HG03520 (cell line): ENCODE measurements at regions not wholly inside any gene's neighbourhood (a gene's known extent, or its start where the extent isn't known, plus 50 kb on each side); places are given as distances from the start of the nearest gene placed in this dataset.

Experiments used
- ATAC-seq: cut with Tn5 transposase; IDR thresholded peaks from one replicate; pipeline ENCODE4 v1.9.1; 2021; ENCODE audit warnings: mild to moderate bottlenecking, moderate library complexity; ENCODE audit not compliant: unreplicated experiment

DNA sequence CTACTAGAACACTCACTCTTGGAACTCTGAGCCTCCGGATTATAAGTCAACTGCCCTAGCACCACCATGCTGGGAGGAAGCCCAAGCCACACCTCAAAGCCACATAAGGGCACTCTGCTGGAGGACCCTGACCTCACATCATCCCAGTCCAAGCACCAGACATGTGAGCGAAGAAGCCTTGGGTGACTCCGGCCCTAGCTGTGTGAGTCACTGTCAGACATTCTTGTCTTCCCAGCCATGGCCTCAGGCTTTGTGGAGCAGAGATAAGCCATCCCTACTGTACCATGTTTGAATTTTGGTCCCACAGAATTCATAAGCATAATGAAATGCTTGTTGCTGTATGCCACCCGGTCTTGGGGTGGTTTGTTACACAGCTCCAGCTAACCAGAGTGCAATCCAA, 247.7 kb downstream of the SOD2 start:
- no peak for ATAC-seq

DNA sequence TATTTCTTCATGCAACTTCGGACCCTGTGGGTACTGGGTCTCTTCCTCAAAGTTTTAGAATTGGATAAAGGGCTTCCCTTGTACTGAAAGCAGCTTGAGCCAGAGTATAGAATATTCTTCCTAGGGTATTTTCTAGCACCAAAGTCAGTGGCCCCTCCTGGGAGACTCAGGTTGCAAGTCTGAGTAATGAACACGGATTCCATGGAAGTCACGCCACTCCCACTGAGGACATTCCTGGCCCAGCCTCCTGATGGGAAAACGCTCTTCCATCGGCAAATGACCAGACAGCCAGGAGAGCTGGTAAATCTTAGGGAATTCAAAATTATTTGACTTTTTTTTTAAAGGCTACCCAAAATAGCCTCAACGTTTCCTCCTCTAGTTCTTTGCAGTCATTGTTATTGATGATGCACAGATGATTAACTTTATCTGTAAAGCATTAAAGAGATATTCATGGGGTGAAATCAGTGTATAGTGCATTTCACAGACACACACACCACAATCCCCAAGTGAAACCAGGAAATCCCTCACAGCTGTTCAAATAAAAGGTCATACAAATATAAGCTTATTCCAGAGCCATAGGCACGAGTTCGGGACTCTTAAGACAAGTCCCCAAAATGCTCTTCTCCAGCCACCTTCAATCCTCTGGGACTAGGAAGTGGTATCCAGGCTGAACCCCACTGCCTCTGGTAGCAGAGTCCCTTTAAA, 248.8 kb downstream of the SOD2 start:
- ATAC-seq = no peak

DNA sequence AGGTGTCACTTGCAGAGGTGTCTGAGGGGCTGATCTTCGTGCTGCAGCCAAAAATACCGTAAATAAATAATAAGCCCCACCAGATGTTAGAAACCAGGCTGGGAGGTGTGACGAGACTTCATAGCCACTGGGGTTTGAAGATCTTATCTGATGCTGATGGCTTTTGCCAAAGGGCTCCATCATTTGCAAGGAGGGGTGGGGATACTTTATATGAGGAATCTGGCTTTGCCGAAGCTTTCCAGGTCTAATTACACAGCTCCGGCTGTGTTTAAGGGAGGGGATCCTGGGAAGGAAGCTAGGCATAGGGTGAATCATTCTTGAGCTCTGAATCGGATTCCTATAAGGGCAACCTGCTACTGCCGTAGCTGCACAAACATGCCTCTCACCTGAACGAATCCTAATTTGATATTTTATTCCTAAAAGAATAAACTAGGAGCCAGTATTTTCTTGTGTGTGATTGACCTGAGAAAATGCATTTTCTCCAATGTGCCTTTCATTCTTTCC, 249.6 kb downstream of the SOD2 start:
- no peak for ATAC-seq

DNA sequence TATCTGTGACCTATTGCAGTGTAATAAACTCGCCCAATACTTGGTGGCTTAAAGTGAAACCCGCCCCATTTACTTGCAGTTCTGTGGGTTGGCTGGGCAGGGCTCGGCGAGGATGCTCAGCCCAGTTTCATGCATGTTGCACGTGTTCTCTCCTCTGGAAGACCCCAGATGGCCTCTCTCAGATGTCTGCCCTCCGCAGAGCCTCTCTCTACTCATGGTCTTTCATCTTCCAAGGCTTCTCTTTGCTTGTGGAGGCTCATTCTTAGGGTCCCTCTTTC, 251.4 kb downstream of the SOD2 start:
- no peak for ATAC-seq

DNA sequence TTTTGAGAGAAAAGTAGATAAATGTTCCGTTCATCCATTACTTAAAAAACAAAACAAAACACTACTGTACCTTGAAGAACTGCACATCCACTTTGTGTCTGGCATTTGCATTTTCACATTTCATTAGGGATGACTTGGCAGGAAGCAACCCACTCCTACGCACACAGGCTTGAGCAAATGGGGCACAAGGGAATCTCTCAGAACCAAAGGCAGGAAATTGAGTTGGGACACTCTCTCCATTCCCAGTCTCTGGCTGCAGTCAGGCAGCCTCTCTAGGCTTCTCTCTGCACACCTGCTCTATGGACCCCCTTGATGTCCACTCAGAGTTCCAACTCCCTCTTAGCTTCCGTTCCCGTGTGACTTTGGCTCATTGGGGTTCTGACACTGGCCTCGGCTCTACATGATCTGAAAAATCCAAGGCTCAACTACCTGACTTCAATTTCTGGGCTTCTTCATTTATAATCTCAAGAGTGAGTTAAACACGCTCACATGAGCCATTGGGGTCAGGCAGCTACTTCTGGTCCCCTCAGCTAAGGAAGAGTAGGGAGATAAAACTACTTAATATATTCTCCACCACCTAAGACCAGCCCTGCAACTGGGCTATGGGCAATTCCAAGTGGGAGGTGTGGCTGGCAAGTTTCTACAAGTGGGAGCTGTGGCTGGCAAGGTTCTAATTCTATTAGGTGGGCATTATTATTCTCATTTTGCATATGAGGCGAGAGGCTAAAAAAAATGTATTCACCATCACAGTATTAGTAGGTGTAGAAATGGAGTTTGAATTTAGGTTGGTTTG, 251.9 kb downstream of the SOD2 start:
- ATAC-seq = no peak

DNA sequence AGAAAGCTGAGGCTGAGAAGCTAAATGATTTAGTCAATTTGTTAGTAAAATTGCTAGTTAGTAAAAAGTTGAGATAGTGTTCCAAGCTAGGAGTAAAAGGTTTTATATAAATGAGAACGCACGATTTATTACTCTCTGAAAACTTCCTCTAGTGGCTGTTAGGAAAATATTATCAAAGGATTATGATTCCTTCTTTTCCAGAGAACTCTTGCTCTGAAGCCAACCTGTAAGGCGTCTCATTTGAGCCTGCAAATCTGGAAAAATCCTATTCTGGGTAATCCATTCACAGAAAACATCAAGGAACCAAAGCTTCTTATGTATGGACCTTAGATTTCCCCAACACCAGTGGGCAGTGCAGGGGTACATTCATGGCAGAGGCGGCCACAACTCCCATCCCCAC, 252.7 kb downstream of the SOD2 start:
- ATAC-seq = no peak

DNA sequence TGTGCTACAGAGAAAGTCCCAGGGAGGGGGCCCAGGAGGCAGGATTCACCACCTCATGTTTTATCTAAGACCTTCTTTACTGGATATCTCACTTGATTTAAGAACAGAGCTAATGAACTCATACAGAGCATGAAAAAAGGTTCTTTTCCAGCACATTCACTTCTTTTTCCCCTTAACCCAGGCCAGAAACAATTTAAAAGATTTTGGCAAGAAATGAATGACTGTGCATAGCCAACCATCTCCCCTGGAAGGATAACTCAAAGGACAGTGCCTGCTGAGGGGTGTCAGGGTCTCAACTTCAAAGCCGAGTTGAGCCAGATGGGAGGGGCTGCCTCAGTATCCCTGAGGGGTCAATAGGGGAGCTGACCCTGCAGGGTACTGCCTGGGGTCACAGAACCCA, 253.4 kb downstream of the SOD2 start:
- no peak for ATAC-seq

DNA sequence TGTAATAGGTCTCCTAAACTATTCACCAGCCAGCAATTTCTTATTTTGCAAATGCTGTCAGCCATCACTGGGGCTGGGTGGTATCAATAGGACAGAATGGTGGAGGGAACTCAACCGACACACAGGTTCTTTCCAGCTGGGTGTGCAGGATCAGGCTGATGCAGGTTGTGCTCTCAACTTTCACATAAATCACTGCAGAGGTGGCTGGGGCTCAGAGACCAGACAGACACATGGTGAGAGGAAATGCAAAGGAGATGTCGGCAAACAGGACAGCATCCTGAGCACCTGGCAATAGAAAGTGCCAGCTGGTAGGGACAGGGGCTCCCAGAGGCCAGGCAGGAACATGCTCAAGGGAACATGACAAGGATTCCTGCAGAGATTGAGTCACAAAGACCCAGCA, 254.9 kb downstream of the SOD2 start:
- no peak for ATAC-seq

DNA sequence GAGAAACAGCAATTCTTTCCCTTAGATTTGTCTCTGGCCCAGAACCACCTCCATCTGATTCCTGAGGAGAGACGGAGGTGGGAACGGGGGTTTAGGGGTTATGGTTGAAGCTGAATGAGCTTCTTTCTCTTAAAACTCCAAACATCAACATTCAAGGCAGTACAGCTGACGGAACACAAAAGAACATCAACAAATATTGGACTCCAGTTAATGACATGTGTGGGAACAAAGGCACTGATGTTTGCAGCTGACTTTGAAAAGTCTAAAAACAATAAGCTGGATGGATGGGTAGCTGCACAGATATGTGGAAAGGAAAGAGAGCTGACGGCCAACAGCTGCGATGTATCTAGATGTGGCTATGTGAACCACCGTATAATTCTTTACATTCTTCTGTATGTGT, 256.5 kb downstream of the SOD2 start:
- ATAC-seq = no peak

DNA sequence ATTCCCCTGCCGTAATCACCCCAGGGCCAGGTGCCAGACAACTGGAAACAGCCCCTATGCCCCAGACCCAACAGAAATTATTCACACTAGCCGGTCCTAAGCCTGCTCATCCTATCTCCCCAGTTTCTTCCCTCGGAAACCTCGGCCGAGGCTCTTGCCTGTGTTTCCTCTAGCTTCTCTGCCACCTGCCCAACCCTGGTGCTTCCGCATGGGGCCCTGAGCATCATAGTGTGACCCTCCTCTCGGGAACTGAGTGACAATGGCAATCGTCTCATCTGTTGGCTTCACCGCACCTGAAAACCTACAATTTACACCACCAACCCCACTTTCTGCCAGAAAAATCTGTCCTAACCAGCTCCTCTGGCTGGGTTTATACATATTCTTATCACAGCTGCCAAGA, 257.3 kb downstream of the SOD2 start:
- ATAC-seq = no peak

DNA sequence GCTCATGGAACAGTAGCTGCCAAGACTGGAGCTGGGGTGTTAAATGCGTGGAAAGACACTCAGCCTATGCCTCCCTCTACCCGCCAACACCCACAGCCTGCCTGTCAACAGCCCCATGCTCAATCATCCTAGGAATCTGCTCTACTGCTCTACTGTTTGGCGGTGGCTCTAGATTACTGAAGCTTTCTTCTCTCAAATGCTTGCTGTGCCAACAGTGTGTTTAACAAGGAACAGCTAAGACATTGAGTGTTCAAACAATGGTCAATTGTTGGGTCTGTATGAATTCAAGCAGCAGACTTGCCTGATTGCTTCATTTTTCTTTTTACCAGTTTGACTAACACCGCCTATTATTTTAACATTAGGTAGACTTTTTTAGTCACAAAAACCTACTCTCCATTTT, 258.6 kb downstream of the SOD2 start:
- no peak for ATAC-seq

DNA sequence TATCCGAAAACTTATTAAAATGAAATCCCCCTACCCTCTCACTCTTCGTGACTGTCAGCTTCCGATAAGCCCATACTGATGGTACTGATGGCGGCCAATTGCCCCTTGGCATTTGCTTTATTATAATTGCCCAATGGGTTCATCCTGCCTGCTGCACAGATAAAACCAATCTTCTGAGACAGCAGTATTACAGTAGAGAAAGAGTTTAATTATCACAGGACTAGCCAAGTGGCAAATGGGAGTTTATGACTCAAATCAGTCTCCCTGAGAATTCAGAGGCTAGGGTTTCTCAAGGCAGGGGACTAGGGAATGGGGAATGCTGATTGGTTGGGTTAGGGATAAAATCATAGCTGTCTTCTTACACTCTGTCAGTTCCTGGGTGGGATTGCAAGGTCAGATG, 259.5 kb downstream of the SOD2 start:
- ATAC-seq = no peak

DNA sequence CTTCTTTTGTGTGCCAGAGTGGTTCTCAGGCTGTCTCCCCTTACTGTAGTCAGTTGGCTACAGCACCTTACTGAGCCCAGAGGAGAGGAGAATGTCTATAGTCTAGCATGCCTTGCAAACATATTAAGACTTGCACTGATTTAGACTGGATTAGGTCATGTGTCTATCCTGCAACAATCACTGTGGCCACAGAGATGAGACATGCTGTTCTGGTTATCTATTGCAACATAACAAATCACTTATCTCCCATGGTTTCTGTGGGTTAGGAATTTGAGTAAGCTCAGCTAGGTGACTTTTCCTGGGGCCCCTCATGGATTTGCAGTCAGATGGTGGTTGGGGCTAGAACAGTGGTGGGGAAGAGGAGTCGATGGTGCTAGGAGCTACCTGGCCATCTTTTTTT, 261.3 kb downstream of the SOD2 start:
- no peak for ATAC-seq

DNA sequence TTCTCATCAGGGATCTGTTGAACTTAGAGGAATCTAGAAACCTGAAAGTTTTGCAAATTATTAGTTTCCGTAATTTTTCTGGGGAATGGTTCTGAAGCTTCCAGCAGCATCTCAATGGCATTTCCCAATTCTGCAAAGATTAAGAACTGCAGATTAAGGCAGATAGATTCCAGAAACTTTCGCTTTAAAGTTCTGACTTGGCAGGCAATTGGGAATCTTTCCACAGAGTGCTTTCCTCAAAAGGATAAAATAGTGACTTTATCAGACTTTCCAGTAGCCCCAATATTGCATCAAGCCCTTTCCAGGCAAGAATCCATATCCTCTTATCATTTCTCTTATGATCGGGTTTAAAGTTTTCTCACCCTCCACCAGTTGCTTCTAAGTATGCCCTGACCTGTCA, 261.1 kb downstream of the FNDC1 start:
- no peak for ATAC-seq

DNA sequence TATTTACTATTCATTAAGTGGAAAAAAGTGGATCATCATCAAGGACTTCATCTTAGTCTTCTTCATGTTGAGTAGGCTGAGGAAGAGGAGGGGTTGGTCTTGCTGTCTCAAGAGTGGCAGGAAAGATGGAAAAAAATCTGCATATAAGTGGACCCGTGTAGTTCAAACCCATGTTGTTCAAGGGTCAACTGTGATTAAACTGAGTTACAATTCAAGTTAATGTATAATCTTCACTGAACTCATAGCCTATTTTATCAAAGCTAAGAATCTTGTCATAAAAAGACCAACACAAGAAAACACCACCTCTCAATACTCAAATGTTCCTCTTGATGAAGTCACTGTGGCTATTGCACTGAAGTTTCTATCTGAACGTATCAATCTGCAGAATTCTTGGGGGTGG, 260.2 kb downstream of the FNDC1 start:
- no peak for ATAC-seq

DNA sequence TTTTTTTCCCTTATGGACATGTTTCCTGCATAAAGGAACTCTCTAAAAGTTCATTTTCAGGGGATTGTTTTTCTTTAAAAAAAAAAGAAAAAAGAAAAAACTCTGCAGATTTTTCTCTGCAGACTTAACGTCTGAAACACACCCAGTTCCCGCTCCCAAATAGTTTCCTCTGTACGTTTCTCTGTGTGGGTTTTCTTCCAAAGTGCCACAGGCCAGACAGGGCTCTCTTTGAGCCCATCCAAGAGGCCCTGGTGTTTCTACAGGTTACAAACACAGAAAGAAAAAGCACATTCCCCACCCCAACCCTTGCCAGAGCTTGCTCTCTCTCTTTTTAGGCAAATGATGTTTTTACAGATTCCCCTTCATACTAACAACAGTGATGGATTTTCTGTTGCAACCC, 258.6 kb downstream of the FNDC1 start:
- ATAC-seq = no peak

DNA sequence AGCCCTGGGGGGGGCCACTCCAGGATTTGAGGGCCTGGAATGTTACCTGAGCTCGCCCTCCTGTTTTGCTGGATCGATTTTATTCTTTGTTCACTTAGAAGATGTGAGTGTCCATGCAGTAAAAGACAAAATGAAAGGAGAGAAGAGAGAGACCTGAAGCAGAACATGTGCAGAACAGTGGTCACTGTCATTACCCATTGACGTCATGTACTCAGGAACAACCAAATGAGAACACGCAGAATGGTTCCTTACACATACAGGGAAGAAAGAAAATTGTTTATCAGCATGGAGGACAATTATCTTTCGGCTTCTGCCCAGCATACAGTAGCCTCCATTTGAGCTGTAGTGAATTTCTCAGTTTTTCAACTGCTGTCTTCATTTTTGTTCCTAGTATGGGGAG, 258.1 kb downstream of the FNDC1 start:
- no peak for ATAC-seq

DNA sequence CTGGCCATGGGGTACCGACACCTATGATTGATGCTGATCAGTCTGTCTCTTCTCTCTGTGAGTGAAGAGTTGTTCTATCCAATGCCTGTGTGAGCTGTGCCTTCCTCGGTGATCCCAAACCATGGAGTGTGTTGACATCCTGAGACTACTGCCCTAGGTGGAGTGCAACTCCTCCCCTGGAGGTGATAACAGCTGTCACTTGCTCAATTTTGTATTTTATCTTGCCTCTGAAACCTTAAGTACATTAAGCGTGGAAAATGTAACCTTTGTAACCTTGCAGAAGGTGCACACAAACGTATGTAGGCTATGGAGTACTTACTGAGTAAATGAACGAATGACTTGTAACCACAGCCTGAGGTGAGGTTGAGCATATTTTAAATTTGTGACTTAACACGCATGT, 256.2 kb downstream of the FNDC1 start:
- ATAC-seq = no peak

DNA sequence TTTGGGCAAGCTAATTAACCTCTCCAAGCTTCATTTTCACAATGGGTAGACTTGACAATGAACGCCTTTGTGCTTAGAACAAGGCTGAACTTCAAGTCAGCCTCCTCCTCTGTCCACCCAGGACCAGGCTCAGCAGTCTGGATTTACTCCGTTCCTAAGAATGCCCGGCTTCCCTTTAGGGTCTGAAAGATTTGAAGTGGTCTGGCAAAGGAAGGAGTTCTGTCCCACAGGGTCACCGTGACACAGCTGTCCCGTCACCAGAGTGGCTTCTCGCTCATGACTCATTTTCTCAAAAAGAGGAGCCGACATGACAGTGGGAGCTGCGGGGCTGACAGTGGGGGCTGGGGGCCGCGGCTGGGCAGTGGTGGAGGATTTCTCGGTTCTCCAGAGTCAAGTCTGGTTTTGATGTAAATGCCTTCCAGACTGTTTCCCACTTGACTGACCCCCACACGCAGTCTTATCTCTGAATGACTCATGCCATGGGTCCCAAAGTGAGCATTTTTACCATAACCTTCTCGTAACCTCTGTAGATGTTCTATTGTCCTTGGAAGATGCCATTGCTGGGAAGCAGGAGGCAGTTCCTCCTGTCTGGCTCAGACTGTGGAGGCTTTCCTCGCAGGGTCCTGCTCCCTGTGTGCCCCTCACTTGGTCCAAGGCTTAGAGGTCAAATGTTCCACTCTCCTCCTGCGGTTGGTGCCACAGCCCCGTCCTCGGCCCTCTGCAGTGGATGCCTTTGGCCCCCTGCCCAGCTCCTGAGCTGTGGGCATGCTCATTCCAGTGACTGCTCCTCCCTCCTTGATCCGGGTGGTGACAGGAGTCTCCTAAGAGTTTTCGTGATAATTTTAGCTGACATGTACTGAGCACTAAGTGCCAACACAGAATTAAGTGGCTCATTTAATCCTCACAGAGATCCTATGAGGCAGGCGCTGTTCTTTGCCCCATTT, 253.1 kb downstream of the FNDC1 start:
- no peak for ATAC-seq

DNA sequence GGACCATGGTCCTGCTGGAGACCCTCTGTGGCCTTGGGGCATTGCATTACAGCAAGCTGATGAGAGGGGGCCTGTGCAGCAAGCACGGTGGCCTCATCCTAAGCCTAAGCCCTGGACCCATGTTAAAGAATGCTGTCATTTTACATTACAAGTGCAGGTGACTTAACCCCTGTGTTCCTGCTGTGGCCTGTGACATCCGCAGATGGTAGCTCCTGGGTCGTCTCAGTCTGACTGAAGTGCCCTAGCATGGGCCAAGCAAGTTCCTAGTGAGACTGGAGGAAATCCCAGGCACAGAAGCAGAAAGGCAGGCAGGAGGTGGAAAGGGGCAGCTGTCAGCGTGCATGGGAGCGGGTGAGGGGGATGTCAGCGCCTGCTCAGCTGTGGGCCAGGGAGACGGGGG, 252.4 kb downstream of the FNDC1 start:
- no peak for ATAC-seq

DNA sequence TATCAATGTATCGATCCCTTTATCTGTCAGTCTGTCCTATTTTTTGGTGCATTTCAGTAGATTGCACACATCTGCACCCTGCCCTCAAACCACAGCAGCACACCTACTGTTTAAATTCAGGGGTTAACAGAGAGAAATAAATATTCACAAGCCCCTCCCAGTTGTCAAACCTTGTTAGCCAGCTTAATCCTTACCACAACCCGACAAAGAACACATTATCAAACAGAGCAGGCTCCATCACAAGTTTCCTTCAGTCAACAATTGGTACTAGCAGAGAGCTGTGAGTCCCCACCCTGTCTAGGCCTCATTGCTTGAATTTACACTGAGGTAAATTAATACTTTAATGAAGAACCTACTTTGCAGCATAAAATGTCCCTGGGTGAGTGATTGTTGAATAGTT, 249.8 kb downstream of the FNDC1 start:
- ATAC-seq = no peak
